Tibial artery (tissue), 4 donors: ENCODE measurements at regions not wholly inside any gene's neighbourhood (a gene's known extent, or its start where the extent isn't known, plus 50 kb on each side); places are given as distances from the start of the nearest gene placed in this dataset.
"Not testable (repeated sequence)": the region's sequence is repeated elsewhere in the genome, so short reads cannot be mapped to it uniquely, and the experiment has no call there.

Source experiments
- DNase-seq, 2 donors: peaks; one replicate each; pipeline ENCODE4 v3.0.0-alpha.2; 2019
- H3K27ac ChIP-seq, 2 donors: fragments of 200-600 bp; sonication (generic) in 1 of 2; 1 replicate in 1 of 2; 2 replicates in 1 of 2; pipeline ENCODE4 v1.5.1; 2018 to 2019; ENCODE audit warnings: mild to moderate bottlenecking in 1 of 2
- H3K27me3 ChIP-seq, 2 donors: fragments of 200-600 bp; sonication (generic) in 1 of 2; one replicate each; pipeline versions ENCODE4 v1.5.1 to v1.6.0; 2016 to 2019
- H3K36me3 ChIP-seq, 3 donors: fragments of 200-600 bp; sonication (generic) in 2 of 3; one replicate each; pipeline ENCODE4 v1.5.1; 2016 to 2019; ENCODE audit warnings: mild to moderate bottlenecking in 2 of 3
- H3K4me1 ChIP-seq, 4 donors: fragments of 200-600 bp; sonication (generic) in 2 of 4; 1 replicate in 3 of 4; 2 replicates in 1 of 4; pipeline ENCODE4 v1.5.1; 2016 to 2019
- H3K4me3 ChIP-seq, 2 donors: fragments of 200-600 bp; sonication (generic) in 1 of 2; 1 replicate in 1 of 2; 2 replicates in 1 of 2; pipeline ENCODE4 v1.5.1; 2018 to 2019; ENCODE audit warnings: mild to moderate bottlenecking in 2 of 2
- H3K9me3 ChIP-seq, 3 donors: fragments of 200-600 bp; sonication (generic) in 1 of 3; one replicate each; pipeline ENCODE4 v1.5.1; 2016 to 2019
- CTCF ChIP-seq, 2 experiments: fragments of 200-600 bp in 1 of 2; fragments of 450-650 bp in 1 of 2; IDR thresholded peaks; one replicate each; pipeline ENCODE4 v1.5.1; 2017 to 2019; ENCODE audit warnings: antibody characterized with exemption in 2 of 2, mild to moderate bottlenecking in 1 of 2, moderate library complexity in 1 of 2
- intact Hi-C: fragments of 100-400 bp; cut with DNase I; formaldehyde crosslinking; loops from one replicate; pipeline ENCODE4 v1.15.0; 2023; ENCODE audit warnings: low total_unique reads

- intact Hi-C loops = no loop called here
- TF ChIP-seq CTCF (IDR thresholded peaks at IDR 0.05) = no peak
- H3K4me1 ChIP-seq = no peaks in the 10 kb centered on the region
- no peak for DNase-seq
- H3K27ac ChIP-seq = no peak overlapping the region
- no peaks in the 10 kb centered on the region for H3K36me3 ChIP-seq
- no peak overlapping the region for H3K4me3 ChIP-seq
- no peaks in the 10 kb centered on the region for H3K9me3 ChIP-seq
- no peaks in the 10 kb centered on the region for H3K27me3 ChIP-seq
These were observed 666.0 kb upstream of the RAG2 start for GRCh38 chr11:37264060-37264459.

GRCh38 chr11:37263467-37263866 is 665.4 kb upstream of the RAG2 start:
- H3K4me1 ChIP-seq, H3K27me3 ChIP-seq, H3K4me3 ChIP-seq, DNase-seq, H3K9me3 ChIP-seq, H3K36me3 ChIP-seq, H3K27ac ChIP-seq, intact Hi-C loops: not testable (repeated sequence)

- Histone ChIP-seq H3K36me3 (no peaks in the 10 kb centered on the region), H3K27ac (no peak overlapping the region), H3K9me3 (no peaks in the 10 kb centered on the region), H3K4me3 (no peak overlapping the region), H3K4me1 (no peaks in the 10 kb centered on the region), H3K27me3 (no peaks in the 10 kb centered on the region)
- intact Hi-C loops = no loop called here
- DNase-seq = no peak
- no peak for TF ChIP-seq CTCF (IDR thresholded peaks at IDR 0.05)
These were observed 661.7 kb upstream of the RAG2 start for GRCh38 chr11:37259734-37260133.

GRCh38 chr11:37248145-37248544 is 650.1 kb upstream of the RAG2 start:
- Histone ChIP-seq H3K4me3 (no peak overlapping the region), H3K27ac (no peak overlapping the region), H3K36me3 (no peaks in the 10 kb centered on the region), H3K4me1 (no peaks in the 10 kb centered on the region), H3K27me3 (no peaks in the 10 kb centered on the region), H3K9me3 (no peaks in the 10 kb centered on the region)
- no peak for DNase-seq
- TF ChIP-seq CTCF (IDR thresholded peaks at IDR 0.05) = no peak
- intact Hi-C loops = no loop called here

GRCh38 chr11:37246092-37246491 is 648.1 kb upstream of the RAG2 start:
- H3K4me3 ChIP-seq, DNase-seq, H3K36me3 ChIP-seq, intact Hi-C loops, H3K27me3 ChIP-seq, H3K4me1 ChIP-seq, H3K9me3 ChIP-seq, H3K27ac ChIP-seq: not testable (repeated sequence)

GRCh38 chr11:37230865-37231264 is 632.8 kb upstream of the RAG2 start:
- no peak overlapping the region for H3K4me3 ChIP-seq
- H3K27me3 ChIP-seq = no peaks in the 10 kb centered on the region
- intact Hi-C loops = no loop called here
- TF ChIP-seq CTCF (IDR thresholded peaks at IDR 0.05) = no peak
- H3K9me3 ChIP-seq = no peaks in the 10 kb centered on the region
- H3K27ac ChIP-seq = no peak overlapping the region
- no peaks in the 10 kb centered on the region for H3K36me3 ChIP-seq
- H3K4me1 ChIP-seq = no peaks in the 10 kb centered on the region
- no peak for DNase-seq

- no peak for DNase-seq
- Histone ChIP-seq H3K9me3 (peaks cover 0 to 5% (median 0%) of the 10 kb centered on the region in 3 donors), H3K27me3 (no peaks in the 10 kb centered on the region), H3K4me1 (no peaks in the 10 kb centered on the region), H3K4me3 (no peak overlapping the region), H3K36me3 (no peaks in the 10 kb centered on the region), H3K27ac (no peak overlapping the region)
- intact Hi-C loops = no loop called here
- no peak for TF ChIP-seq CTCF (IDR thresholded peaks at IDR 0.05)
These were observed 625.9 kb upstream of the RAG2 start for GRCh38 chr11:37223962-37224361.
